ENCODE measurements at regions not wholly inside any gene's neighbourhood (a gene's known extent, or its start where the extent isn't known, plus 50 kb on each side); places are given as distances from the start of the nearest gene placed in this dataset.

- peak; percentile 25 for TF ChIP-seq CTCF (IDR thresholded peaks at IDR 0.05; ENCODE audit: borderline replicate concordance, extremely low read depth, low read length, poor library complexity, severe bottlenecking)
- TF ChIP-seq EZH2 (IDR thresholded peaks at IDR 0.05; ENCODE audit: borderline replicate concordance, low read depth, low read length, severe bottlenecking): no peak
Measured at GRCh38 chr5:159642379-159642778, 273.9 kb upstream of the ADRA1B start.
